Esophagus squamous epithelium (tissue), 5 donors: ENCODE measurements at regions not wholly inside any gene's neighbourhood (a gene's known extent, or its start where the extent isn't known, plus 50 kb on each side); places are given as distances from the start of the nearest gene placed in this dataset.

Source experiments
- DNase-seq: peaks from one replicate; lab custom pipeline; 2025; lab: John Stamatoyannopoulos, UW
- H3K27ac ChIP-seq, 4 donors: fragments of 200-600 bp; sonication (generic); one replicate each; pipeline ENCODE4 v1.5.1; 2016 to 2019; ENCODE audit warnings: mild to moderate bottlenecking in 1 of 4
- H3K27me3 ChIP-seq, 4 donors: fragments of 200-600 bp; sonication (generic); 1 replicate in 3 of 4; 2 replicates in 1 of 4; pipeline versions ENCODE4 v1.5.1 to v1.6.0; 2017 to 2021; ENCODE audit warnings: antibody characterized with exemption in 1 of 4
- H3K36me3 ChIP-seq, 3 donors: fragments of 200-600 bp; sonication (generic); one replicate each; pipeline ENCODE4 v1.5.1; 2016 to 2019
- H3K4me1 ChIP-seq, 3 donors: fragments of 200-600 bp; sonication (generic); one replicate each; pipeline ENCODE4 v1.5.1; 2017 to 2019
- H3K4me3 ChIP-seq, 4 donors: fragments of 200-600 bp; sonication (generic); 1 replicate in 3 of 4; 2 replicates in 1 of 4; pipeline ENCODE4 v1.5.1; 2016 to 2019; ENCODE audit warnings: mild to moderate bottlenecking in 2 of 4, moderate library complexity in 1 of 4
- H3K9me3 ChIP-seq, 3 donors: fragments of 200-600 bp; sonication (generic); one replicate each; pipeline ENCODE4 v1.5.1; 2016 to 2019
- POLR2A ChIP-seq, 4 donors: fragments of 450-650 bp; IDR thresholded peaks; one replicate each; pipeline ENCODE4 v1.6.1; 2017; ENCODE audit warnings: antibody characterized with exemption in 4 of 4, mild to moderate bottlenecking in 4 of 4, moderate library complexity in 3 of 4
- WGBS, 2 donors: methylation state at CpG; one replicate each; pipeline ENCODE4 v1.1.5; 2018; 5-methylcytosine and 5-hydroxymethylcytosine counted together
- intact Hi-C: fragments of 100-400 bp; cut with DNase I; formaldehyde crosslinking; loops from one replicate; pipeline ENCODE4 v1.15.0; 2022
- TF ChIP-seq, protein P1 (sequence below), 6 experiments: fragments of 450-650 bp in 4 of 6; fragments of 200-600 bp in 2 of 6; sonication (generic) in 2 of 6; IDR thresholded peaks; one replicate each; pipeline ENCODE4 v1.5.1; 2016 to 2019; ENCODE audit warnings: antibody characterized with exemption in 6 of 6, mild to moderate bottlenecking in 4 of 6, moderate library complexity in 4 of 6
- donor health status: DM: yes; HTN: yes; CAD: no.

DNA sequence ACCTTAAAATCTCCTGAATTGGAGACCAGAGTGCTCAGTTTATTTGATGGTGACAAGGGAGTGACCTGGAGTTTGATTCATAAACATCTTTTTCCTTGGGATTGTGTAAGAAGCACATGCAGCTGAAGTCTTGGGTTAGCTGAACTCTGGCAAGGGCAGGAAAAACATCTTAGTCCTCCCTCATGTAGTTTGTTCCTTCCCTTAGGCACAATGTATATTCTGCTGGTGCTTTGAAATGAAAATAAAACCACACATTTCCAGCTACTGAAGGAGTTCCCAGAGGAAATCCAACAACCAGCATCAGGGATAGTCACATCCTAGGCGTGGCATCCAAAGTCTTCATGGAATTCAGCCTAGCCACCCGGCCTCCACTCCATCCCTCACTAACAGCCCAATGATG is 95.2 kb upstream of the PAPPA start:
- H3K36me3 ChIP-seq: no peaks in the 10 kb centered on the region
- DNase-seq: no peak
- intact Hi-C loops: no loop called here
- H3K4me1 ChIP-seq: no peaks in the 10 kb centered on the region
- TF ChIP-seq, protein P1, sequence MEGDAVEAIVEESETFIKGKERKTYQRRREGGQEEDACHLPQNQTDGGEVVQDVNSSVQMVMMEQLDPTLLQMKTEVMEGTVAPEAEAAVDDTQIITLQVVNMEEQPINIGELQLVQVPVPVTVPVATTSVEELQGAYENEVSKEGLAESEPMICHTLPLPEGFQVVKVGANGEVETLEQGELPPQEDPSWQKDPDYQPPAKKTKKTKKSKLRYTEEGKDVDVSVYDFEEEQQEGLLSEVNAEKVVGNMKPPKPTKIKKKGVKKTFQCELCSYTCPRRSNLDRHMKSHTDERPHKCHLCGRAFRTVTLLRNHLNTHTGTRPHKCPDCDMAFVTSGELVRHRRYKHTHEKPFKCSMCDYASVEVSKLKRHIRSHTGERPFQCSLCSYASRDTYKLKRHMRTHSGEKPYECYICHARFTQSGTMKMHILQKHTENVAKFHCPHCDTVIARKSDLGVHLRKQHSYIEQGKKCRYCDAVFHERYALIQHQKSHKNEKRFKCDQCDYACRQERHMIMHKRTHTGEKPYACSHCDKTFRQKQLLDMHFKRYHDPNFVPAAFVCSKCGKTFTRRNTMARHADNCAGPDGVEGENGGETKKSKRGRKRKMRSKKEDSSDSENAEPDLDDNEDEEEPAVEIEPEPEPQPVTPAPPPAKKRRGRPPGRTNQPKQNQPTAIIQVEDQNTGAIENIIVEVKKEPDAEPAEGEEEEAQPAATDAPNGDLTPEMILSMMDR (IDR thresholded peaks at IDR 0.05): no peak
- TF ChIP-seq POLR2A (IDR thresholded peaks at IDR 0.05): no peak
- WGBS, 2 donors: 80 to 100% methylated on average over 2 of the region's 2 CpGs
- H3K27ac ChIP-seq: no peak overlapping the region
- H3K4me3 ChIP-seq: no peak overlapping the region
- no peaks in the 10 kb centered on the region for H3K27me3 ChIP-seq
- H3K9me3 ChIP-seq: no peaks in the 10 kb centered on the region

GRCh38 chr9:116059466-116059865 is 94.1 kb upstream of the PAPPA start:
- H3K4me3 ChIP-seq: no peak overlapping the region
- no peaks in the 10 kb centered on the region for H3K27me3 ChIP-seq
- intact Hi-C loops: no loop called here
- no peak for DNase-seq
- no peak overlapping the region for H3K27ac ChIP-seq
- 87 to 89% methylated on average over 2 of the region's 2 CpGs for WGBS, 2 donors
- TF ChIP-seq POLR2A (IDR thresholded peaks at IDR 0.05): no peak
- TF ChIP-seq, protein P1 (IDR thresholded peaks at IDR 0.05): no peak
- no peaks in the 10 kb centered on the region for H3K36me3 ChIP-seq
- H3K9me3 ChIP-seq: no peaks in the 10 kb centered on the region
- H3K4me1 ChIP-seq: no peaks in the 10 kb centered on the region

- H3K27me3 ChIP-seq: no peaks in the 10 kb centered on the region
- H3K4me1 ChIP-seq: no peaks in the 10 kb centered on the region
- DNase-seq: no peak
- no peaks in the 10 kb centered on the region for H3K9me3 ChIP-seq
- TF ChIP-seq, protein P1 (IDR thresholded peaks at IDR 0.05): no peak
- no peak for TF ChIP-seq POLR2A (IDR thresholded peaks at IDR 0.05)
- 55 to 59% methylated on average over 1 of the region's 1 CpG for WGBS, 2 donors
- intact Hi-C loops: no loop called here
- H3K4me3 ChIP-seq: no peak overlapping the region
- H3K36me3 ChIP-seq: no peaks in the 10 kb centered on the region
- no peak overlapping the region for H3K27ac ChIP-seq
Measured at GRCh38 chr9:116060631-116061030, 93.0 kb upstream of the PAPPA start.

- TF ChIP-seq, protein P1 (IDR thresholded peaks at IDR 0.05): no peak
- TF ChIP-seq POLR2A (IDR thresholded peaks at IDR 0.05): no peak
- Histone ChIP-seq H3K27ac (no peak overlapping the region), H3K4me1 (no peaks in the 10 kb centered on the region), H3K4me3 (no peak overlapping the region), H3K9me3 (no peaks in the 10 kb centered on the region), H3K36me3 (no peaks in the 10 kb centered on the region), H3K27me3 (no peaks in the 10 kb centered on the region)
- intact Hi-C loops: no loop called here
- no peak for DNase-seq
- WGBS, 2 donors: 53 to 62% methylated on average over 2 of the region's 2 CpGs
Measured at GRCh38 chr9:116061546-116062205, 91.9 kb upstream of the PAPPA start.

DNA sequence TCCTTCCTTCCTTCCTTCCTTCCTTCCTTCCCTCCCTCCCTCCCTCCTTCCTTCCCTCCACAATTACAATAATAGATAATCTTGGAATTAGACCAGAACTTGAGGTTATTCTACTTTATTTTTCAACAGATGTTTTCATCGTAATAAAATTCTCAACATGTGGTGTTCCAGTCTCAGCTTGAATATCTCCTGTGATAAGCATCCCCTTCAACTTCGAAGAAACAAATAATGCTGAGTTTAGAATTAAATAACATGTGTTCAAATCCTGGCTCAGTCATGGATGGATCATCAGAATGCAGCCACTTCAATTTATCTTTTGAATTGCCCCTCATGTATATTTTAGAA is 91.4 kb upstream of the PAPPA start:
- no peaks in the 10 kb centered on the region for H3K9me3 ChIP-seq
- DNase-seq: no peak
- WGBS, 2 donors: 78 to 83% methylated on average over 2 of the region's 2 CpGs
- no peaks in the 10 kb centered on the region for H3K27me3 ChIP-seq
- no peak for TF ChIP-seq POLR2A (IDR thresholded peaks at IDR 0.05)
- TF ChIP-seq, protein P1 (IDR thresholded peaks at IDR 0.05): no peak
- no peaks in the 10 kb centered on the region for H3K4me1 ChIP-seq
- no peaks in the 10 kb centered on the region for H3K36me3 ChIP-seq
- intact Hi-C loops: no loop called here
- no peak overlapping the region for H3K4me3 ChIP-seq
- no peak overlapping the region for H3K27ac ChIP-seq
